IPS-18c (cell line): ENCODE measurements at regions not wholly inside any gene's neighbourhood (a gene's known extent, or its start where the extent isn't known, plus 50 kb on each side); places are given as distances from the start of the nearest gene placed in this dataset.

Source experiments
- H3K4me3 ChIP-seq: 2 replicates; pipeline ENCODE4 v1.7.0; 2013; ENCODE audit warnings: low read depth, mild to moderate bottlenecking, low read length, moderate library complexity; ENCODE audit not compliant: insufficient read depth
- H3K9me3 ChIP-seq: one replicate; pipeline ENCODE4 v1.6.1; 2013; ENCODE audit warnings: mild to moderate bottlenecking, low read length, moderate library complexity; ENCODE audit not compliant: control insufficient read depth, insufficient read depth

DNA sequence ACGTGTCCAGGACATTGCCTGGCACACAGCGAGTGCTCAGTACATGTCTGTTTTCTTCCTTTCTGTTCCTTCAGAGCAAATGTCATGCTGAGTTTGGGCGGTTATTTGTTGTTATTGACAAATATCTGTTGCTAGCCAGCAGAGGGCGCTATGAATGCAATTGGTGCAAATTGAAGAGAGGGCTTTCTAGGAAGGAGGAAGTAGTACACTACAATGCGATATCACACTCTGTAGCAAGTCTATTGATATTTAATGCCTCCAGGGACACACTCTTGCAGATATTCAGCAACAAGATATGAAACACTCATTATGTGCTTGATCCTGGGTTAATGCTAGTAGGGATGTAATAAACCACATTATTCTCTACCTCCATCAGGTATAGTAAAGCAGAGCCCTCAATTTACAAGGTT, 267.3 kb upstream of the SRRM4 start:
- Histone ChIP-seq H3K4me3 (no peak overlapping the region), H3K9me3 (no peaks in the 10 kb centered on the region)

DNA sequence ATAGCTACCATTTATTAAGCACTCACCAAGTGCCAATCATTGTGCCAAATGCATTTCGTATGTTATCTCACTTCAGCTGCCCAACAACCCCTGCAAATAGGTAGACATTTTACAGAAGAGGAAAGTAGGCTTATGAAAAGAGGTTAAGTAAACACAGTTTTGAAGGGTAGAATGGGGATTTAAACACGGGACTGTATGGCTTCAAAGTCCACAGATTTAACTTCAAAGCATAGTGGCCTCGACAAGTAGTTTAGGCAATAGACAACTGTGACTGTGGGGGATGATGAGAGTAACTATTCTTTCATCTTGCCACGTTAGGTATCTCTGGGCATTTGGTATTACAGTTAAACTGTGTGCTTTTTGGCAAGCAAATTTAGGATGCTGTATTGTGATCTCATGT, 266.8 kb upstream of the SRRM4 start:
- Histone ChIP-seq H3K4me3 (no peak overlapping the region), H3K9me3 (no peaks in the 10 kb centered on the region)

DNA sequence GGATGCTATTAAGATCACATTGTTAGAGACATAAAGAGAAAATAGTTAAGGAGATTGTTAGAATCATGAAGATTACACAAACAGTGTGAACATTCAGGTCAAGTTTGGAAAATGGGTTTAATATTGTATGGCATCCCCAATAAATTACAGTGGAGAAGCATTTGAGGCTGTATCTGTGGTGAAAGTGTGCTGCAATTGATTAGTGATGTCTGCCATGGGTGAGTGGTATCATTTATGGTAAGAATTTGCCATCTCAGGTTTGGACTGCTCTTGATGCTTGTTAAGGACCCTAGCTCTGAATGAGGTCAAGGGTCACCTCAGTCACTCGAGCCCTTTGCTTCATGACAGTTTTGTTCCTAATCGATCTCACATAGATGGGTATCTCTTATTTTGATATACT, 265.7 kb upstream of the SRRM4 start:
- Histone ChIP-seq H3K9me3 (no peaks in the 10 kb centered on the region), H3K4me3 (no peak overlapping the region)

DNA sequence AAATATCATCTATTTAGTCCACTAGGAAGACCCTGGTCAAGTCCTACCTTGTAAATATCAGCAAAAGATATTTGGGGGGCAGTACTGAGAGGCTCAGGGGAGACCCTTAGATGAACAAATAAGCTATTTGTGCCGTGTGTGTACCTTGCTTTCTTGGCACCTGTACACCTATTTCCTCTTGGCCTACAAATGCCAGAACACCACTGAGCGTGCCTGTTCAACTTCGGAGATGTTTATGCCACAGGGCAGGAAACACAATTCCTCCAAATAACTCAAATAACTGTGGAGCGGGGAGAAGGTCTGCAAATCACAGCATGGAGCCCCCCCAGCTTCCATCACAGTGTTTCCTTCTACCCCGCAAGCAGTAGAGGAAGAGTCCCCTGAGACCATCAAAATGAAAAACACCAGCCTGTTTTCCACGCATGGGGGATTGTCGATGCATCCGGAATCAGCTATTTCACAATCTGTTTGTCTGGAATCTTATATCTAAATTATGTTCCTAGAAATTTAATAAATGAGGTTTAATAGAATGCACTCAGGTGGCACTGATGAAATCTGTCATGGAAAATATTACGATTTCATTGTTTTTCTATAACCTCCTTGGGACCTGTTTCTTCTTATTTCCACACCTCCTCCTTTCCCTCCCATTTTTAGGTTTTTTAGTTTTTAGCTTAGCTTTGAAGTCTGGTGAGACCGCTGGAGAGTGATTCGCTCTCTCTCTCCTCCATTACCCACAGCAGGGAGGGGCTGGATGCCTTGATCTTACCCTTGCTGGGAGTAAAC, 254.0 kb upstream of the SRRM4 start:
- no peaks in the 10 kb centered on the region for H3K9me3 ChIP-seq
- no peak overlapping the region for H3K4me3 ChIP-seq

DNA sequence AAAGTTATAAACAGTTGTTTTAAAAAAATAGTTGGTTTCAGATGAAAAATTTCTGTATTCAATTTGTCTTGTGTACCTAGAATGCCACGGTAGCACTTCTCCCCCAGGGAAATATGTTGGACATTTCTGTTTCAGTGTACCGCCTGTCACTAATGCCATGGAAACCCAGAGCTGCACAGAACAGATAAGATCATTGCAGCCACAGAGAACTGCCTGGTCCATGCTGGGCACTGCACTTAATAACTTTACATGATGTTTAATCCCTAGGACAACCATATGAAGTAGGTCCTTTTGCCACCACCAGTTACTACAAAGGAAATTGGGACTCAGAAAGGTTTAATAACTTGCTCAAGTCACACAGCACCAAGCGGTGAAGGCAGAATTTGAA, 253.4 kb upstream of the SRRM4 start:
- peaks cover 2% of the 10 kb centered on the region for H3K9me3 ChIP-seq
- no peak overlapping the region for H3K4me3 ChIP-seq

DNA sequence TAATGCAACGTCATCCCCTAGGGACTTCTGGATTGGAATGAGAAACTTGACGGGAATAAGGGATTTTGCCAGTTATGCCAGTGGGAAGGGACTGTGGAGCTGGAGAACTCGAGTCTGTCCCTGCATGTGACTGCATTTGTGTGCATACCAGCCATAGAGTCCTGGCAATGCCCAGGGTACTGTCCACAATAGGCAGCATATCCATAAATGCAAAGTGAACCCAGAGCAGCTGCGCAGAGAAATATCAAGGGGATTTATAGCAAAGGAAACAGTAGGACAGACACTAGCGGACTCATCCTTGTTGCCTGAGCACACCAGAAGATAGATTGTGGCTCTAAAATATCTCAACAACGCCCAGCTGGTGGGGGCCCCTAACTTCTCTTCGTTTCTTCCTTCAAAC, 247.1 kb upstream of the SRRM4 start:
- no peak overlapping the region for H3K4me3 ChIP-seq
- H3K9me3 ChIP-seq, result peaks cover 2% of the 10 kb centered on the region

DNA sequence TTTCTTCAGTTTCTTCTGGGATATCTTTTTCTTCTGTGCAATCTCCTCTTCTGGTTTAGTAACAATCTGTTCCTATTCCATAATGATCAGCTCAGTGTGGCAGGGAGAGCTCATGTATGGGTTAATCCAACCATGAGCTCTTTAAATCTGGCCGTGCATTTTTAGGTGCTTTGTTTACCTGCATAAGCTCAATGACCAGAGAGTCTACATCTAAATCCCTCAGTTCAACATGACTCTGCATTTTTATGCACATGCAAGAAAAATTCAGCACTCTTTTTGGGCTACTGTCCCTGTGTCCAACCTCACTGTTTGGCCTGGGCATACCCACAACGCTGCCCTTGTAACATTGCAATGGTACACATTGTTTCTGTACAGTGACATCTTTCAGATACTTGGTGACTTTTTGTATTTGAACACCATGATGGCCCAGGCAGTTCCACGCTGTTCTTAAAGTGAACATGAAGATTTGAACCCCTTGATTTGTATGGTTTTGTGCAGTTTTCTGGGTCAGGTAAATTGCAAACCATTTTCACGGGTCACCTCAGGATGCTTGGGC, 243.3 kb upstream of the SRRM4 start:
- Histone ChIP-seq H3K9me3 (no peaks in the 10 kb centered on the region), H3K4me3 (no peak overlapping the region)

DNA sequence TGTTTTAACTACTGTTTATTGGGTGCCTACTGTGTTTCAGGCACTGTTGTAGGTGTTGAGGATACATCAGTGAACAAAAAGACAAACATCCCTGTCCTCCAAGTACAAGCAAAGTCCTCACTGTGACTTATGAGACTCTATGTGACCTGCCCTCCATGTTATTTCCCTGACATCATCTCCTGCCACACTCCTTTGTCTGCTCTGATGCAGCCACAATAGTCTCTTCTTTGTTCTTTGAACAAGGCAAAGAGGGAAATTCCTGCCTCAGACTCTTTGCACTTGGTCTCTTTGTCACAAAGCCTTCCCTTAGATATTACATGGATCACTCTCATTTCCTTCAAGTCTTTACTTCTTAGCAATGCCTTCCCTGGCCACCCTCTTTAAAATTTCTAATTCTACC, 240.1 kb upstream of the SRRM4 start:
- no peak overlapping the region for H3K4me3 ChIP-seq
- H3K9me3 ChIP-seq, result no peaks in the 10 kb centered on the region

DNA sequence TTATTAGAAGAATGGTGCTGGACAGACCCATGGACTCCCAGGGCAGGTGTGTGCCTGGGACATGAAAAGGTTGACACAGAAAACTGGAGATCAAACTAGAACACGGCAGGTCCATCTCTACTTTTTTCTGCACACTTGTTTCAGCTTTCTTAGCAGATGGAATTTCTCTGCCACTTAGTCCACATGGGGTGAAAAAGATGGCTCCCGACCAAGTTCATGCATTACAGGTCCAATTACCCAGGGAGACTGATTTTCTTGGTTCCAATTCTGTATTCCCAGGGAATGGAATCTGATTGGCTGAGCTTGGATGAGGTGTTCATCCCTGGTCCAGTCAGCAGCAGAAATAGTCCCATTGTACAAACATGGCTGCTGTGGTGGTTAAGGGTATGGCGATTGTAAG, 238.9 kb upstream of the SRRM4 start:
- Histone ChIP-seq H3K4me3 (no peak overlapping the region), H3K9me3 (no peaks in the 10 kb centered on the region)

DNA sequence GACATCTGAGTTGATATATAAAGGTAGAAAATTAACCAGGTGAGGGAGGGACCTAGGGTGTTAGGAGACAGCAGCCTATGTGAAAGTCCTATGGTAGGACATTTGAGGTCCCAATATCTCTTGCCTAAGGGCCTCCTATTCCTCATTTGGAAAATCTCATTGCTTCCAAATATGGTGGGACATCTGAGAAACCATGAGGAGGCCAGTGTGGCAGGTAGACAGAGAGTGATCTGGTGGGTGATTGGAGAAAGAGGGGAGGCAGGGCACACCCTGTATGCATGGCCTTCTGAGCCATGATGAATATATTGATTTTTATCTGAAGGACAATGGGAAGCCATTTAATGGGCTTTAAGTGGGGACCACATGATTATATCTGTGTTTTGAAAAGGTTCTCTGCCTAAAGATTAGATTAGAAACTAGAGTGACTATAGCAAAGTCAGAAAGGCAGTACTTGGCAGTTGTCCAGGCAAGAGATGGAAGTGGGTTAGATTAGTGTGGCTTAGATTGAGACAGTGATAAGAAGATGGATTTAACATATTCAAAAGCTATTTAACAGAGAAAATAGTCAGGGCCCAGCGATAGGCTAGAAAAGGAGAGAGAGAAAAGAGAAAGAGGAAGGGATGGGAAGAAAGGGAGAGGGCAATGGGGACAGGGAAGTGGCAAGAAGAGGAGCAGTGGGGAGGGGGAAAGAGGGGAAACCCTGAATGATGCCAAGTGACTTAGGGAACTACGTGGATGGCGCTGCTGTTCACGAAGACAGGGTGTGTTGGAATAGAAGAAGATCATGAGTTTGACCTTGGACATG, 237.2 kb upstream of the SRRM4 start:
- no peak overlapping the region for H3K4me3 ChIP-seq
- no peaks in the 10 kb centered on the region for H3K9me3 ChIP-seq

DNA sequence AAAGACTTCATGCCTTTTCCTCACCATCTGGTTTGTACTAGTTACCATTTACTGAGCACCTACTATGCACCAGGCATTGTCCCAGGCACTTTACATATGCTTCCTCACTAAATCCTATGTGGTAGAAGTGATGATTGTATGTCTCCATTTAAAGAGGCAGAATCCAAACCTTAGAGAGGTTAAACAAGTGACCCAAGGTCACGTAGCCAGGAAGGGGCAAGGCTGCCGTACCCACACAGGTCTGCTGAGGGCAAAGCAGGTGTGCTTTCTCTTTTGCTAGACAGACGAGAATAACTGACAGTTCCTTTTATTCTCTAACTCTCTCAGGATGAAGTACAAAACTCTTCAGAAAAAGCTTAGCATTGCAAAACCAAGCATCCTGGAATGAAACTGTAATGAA, 235.2 kb upstream of the SRRM4 start:
- H3K9me3 ChIP-seq, result no peaks in the 10 kb centered on the region
- no peak overlapping the region for H3K4me3 ChIP-seq

DNA sequence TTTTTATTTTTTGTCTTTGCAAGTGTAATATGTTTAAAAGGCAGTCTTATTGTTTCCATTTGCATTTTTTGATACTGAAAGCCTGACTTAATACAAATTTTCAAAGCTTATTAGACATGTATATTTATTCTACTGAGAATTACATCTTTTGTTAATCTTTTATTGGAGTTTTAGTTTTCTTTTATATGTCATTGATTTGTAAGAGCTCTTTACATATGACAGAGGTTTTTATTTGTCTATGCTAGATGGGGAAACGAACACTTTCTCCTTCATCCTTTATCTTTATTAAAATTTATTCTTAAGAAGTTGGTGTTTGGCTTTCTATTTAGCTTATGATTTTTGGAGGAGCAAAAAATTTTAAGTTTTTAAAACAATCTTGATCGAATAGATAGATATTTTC, 234.4 kb upstream of the SRRM4 start:
- H3K9me3 ChIP-seq, result no peaks in the 10 kb centered on the region
- H3K4me3 ChIP-seq, result no peak overlapping the region

DNA sequence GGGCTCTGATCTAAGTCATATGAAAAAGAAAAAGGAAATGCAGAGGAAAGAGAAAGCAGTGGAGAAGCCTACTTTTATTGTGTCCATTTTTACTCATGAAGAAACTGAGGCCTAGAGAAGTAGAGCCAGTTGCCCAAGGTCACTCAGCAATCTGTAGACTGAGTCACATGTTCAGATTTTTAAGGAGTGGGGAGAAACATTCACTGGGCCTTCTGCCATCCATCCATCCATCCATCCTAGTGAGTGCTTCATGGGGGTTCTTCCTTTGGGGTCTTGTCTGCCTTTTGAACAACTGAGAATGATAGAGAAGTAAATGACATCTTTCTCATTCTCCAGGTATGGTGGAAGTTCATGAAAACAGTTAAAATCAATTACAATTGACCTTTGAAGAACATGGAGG, 233.6 kb upstream of the SRRM4 start:
- H3K4me3 ChIP-seq, result no peak overlapping the region
- H3K9me3 ChIP-seq, result no peaks in the 10 kb centered on the region

DNA sequence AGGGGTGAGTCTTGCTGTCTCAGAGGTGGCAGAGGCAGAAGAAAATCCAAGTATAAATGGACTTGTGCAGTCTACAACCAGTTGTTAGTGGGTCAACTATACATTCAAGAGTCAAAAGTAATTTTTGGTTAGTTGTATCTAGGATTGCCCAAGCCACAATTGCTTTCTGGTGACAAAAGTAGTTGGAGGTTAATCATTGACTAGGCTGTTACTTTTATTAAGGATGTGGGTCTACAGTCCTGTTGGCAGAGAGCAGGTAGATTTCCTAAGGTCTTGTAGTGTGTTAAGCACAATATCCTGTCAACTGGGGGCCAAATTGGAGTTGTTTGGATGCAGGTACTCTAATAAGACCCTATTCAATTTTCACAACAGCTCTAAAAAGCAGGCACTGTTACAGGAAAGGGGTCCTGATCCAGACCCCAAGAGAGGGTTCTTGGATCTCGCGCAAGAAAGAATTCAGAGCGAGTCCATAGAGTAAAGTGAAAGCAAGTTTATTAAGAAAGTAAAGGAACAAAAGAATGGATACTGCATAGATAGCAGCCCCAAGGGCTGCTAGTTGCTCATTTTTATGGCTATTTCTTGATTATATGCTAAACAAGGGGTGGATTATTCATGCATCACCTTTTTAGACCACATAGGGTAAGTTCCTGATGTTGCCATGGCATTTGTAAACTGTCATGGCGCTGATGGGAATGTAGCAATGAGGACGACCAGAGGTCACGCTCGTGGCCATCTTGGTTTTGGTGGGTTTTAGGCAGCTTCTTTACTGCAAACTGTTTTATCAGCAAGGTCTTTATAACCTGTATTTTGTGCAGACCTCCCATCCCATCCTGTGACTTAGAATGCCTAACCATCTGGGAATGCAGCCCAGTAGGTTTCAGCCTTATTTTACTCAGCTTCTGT, 232.6 kb upstream of the SRRM4 start:
- H3K4me3 ChIP-seq, result no peak overlapping the region
- H3K9me3 ChIP-seq, result no peaks in the 10 kb centered on the region

DNA sequence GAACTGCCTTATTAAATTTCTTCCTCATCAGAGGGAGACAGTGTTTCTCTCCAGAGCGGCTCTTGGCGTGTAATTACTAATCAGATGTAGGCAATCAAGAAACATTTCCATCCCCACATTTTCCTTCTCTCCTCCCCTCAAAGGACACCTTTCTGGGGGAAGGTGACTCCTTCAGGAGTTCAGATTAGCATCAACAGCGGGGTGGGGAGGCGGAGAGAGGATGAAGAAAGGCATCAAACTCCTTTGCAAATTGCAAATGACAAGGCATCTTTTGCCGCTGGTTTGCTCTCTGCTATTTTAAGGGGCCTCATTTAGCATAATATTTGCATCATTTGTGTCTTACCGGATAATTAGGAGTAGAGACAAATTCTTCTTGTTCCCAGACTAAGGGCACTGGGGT, 231.7 kb upstream of the SRRM4 start:
- Histone ChIP-seq H3K9me3 (no peaks in the 10 kb centered on the region), H3K4me3 (no peak overlapping the region)

DNA sequence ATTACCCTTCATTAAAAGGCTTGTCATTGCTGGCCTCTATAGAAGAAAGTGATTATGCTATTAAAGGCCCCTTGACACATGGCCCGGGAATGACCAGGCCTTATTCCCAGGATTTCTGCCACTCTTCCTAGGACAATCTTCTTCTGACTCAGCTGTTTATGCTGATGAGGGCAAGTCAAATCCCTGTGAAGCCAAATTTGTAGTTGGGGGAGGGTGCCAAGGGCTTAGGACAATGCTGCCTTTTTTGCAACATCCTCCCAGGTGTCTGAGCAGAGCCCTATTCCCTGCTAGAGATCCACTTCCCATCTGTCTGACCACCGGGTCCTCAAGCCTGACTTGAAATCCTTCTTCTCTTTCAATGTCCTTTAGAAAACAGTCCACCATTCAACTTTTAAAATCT, 230.7 kb upstream of the SRRM4 start:
- no peaks in the 10 kb centered on the region for H3K9me3 ChIP-seq
- no peak overlapping the region for H3K4me3 ChIP-seq

DNA sequence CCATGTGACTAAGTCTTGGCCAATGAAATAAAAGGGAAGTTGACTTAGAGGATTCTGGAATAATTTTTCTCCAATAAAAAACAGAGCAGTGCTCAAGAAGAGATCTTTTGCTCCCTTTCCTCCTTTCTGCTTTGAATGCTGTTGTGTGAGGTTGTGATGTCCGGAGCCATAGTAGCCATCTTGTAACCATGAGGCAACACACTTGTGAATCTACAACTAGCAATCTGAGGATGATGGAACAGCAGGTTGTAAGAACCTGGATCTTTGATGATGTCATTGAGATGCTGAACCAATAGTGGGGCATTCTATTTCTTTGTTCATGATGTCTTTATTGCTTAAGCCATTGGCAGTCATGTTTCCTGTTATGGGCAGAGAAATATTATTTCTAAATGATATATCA, 230.0 kb upstream of the SRRM4 start:
- Histone ChIP-seq H3K4me3 (no peak overlapping the region), H3K9me3 (no peaks in the 10 kb centered on the region)
